ENCODE measurements at regions not wholly inside any gene's neighbourhood (a gene's known extent, or its start where the extent isn't known, plus 50 kb on each side); places are given as distances from the start of the nearest gene placed in this dataset.
"Not testable (repeated sequence)": the region's sequence is repeated elsewhere in the genome, so short reads cannot be mapped to it uniquely, and the experiment has no call there.

DNA sequence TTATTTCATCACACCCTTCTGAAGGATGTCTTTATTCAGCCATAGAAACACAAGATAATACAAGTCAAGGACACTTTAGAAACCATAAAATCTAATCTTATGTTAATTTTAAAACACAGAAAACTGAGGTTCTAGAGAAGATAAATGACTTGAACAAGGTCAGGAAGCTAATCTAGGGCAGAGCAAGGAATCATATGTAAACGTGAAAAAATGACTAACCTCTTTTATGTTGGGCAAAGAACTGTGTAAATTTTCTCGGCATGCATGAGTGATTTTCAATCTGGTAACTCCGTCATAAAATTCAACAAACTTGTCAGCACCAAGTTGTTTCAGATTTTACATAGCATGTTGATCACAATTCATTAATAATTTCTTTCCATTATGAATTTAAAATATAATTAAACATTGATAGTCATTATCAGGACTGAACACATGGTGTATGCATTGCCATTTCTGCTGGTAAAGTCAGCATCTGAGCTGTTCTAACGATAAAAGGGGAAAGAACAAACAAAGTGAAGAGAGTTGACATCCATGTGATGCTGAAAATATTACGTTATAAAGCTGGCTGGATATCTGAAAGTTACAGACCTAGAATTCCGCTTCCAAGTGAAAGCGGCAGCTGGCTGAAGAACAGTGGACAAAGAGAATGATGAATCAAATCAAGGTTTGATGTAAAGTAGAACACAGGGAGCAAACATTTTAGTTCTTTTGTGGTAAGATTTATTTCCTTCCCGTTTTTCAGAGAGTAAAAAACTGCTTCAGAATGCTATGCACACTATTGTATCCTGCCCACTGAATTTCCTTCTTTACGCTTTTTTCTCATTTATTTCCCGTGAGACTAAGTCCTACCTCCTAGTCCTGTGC is 1037.4 kb upstream of the TMPRSS15 start:
- no peak for DNase-seq

DNA sequence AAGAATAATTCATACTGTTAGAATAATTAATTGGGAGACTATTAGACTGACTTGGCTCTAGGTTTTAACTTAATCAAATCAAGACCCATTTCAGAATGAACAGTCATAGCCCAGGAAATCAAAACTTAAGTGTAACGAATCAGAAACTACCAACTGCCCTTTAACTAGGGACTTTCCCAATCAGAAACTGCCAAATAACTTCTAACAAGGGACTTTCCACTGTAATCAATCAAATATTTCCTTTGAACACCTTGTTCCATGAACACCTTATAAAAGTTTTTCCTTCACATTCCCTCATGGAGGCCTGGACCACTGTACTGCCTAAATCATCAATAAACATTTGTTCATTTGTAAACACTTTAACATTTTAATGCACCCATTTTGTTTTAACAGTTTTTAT is 1054.7 kb upstream of the TMPRSS15 start:
- no peak for DNase-seq

DNA sequence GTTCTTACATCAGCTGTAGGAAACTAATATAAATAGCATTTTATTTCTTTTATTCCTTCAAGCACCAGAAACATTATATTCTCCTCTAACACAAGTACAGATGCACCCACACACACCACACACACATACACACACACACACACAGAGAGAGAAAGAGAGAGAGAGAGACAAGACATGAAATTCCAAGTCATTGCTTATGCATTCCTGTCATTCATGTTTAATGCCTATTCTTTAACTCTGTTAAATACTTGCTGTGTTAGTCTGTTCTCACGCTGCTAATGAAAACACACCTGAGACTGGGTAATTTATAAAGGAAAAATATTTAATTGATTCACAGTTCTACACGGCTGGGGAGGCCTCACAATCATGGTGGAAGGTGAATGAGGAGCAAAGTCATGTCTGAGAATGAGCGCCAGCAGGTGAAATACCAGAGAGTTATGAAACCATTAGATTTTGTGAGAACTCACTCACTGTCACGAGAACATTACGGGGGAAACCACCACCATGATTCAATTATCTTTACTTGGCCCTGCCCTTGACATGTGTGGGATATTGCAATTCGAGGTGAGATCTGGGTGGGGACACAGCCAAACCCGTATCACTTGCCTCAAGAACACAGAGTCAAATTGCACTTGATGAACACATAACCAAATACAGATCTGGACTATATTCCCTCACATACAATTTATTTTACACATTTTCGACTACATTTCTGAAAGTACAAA is 1058.1 kb upstream of the TMPRSS15 start:
- no peak for DNase-seq

DNA sequence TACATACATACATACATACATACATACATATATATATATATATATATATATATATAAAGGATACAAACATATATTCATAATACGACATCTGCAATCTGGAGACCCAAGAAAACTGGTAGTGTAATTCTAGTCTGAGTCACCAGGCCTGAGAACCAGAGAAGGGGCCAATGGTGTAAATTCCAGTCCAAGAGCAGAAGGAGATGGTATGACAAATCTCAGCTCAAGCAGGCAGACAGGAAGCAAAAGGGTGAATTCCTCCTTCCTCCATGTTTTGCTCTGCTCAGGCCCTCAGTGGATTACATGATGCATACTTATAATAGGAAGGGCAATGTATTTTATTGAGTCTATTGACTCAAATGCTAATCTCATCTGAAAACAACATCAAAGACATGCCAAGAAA is 1060.4 kb upstream of the TMPRSS15 start:
- no peak for DNase-seq

DNA sequence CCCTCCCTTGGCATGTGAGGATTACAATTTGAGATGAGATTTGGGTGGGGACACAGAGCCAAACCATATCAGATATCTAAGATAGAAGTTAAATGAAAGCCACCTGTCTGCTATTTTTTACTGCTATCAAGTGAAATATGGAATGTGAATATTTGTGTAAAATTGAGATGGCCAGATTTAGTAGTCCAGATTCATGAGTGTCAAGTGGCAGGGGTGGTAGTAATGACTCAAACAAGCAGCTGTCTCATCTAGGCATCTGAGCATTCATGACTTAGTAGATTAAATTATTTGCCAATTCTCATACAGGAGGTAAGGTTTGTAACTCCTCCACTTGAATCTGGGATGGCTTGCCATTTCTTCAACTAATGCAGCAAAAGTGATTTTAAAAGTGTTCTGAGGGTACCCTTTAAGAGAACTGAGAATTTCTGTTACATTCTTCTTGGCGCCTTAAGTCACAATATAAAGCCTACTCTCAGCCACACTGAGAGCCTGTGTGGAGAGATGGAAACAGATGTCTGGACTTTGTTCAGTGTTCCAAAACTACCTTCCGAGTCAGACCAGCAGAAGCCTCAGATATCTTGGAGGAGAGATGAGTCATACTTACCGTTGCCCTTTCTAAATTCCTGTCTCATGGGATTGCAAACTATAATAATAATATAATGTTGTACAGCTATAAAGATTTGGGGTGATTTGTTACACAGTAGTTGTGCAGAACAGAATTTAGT is 1065.6 kb upstream of the TMPRSS15 start:
- DNase-seq, result no peak

DNA sequence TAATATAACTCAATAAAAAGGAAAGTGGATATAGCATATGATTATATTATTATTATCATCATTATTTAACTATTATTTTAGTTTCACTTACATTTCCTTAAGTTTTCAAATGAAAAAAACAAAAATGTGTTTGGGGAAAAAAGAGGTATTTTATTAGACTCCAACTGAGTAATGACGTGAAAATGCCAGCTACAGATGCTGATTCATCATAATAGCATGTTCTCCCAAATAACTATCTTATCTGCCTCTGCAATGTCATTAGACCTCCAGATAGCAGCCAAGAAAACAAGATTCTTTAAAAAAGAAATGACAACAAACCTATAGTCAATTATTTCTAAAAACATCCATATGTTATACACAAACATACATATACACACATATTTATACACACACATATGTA is 1071.9 kb upstream of the TMPRSS15 start:
- DNase-seq, result no peak

DNA sequence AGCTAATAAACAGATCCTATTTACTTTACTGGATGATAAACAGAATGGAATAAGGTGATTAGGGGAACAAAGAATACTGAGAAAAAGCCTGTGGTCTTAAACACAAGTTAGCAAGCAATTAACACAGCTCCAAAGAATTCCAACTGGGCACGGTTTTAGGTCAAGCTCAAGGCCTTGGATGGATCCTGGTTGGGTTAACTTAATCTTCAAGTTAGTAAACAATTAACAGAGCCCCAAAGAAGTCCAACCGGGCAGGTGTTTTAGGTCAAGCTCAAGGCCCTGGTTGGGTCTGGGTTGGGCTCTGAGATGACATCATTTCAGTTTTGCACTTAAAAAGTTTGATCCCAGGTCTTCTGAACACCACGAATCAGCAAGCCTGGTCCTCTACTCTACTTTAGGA is 1086.3 kb upstream of the TMPRSS15 start:
- DNase-seq, result no peak

DNA sequence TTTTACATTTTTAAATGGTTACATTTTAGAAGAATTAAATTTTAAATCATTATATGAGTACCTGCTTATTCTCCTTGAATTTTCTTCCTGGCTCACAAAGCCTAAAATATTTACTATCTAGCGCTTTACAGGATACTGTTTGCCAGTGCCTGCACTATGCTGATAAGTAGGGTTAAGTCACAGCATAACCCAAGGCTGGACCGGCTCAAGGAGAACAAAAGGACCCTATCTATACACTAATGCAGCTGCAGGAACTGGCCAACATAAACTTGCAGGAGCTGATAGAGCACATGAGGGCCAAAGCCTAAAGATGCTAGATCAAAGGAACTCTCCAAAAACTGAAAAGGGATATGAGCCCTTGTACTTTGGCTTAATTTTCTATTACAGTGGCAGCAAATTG is 1086.9 kb upstream of the TMPRSS15 start:
- DNase-seq, result no peak

DNA sequence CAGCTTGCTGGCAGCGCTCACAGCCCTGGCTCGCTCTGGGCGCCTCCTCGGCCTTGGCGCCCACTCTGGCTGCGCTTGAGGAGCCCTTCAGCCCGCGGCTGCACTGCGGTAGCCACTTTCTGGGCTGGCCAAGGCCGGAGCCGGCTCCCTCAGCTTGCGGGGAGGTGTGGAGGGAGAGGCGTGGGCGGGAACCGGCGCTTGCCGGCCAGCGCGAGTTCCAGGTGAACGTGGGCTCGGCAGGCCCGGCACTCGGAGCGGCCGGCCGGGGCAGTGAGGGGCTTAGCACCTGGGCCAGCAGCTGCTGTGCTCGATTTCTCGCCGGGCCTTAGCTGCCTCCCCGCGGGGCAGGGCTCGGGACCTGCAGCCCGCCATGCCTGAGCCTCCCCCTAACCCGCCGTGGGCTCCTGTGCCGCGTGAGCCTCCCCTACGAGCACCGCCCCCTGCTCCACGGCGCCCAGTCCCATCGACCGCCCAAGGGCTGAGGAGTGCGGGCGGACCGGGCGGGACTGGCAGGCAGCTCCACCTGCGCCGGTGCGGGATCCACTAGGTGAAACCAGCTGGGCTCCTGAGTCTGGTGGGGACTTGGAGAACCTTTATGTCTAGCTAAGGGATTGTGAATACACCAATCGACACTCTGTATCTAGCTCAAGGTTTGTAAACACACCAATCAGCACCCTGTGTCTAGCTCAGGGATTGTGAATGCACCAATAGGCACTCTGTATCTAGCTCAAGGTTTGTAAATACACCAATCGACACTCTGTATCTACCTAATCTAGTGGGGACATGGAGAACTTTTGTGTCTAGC is 1090.1 kb upstream of the TMPRSS15 start:
- DNase-seq, result not testable (repeated sequence)

DNA sequence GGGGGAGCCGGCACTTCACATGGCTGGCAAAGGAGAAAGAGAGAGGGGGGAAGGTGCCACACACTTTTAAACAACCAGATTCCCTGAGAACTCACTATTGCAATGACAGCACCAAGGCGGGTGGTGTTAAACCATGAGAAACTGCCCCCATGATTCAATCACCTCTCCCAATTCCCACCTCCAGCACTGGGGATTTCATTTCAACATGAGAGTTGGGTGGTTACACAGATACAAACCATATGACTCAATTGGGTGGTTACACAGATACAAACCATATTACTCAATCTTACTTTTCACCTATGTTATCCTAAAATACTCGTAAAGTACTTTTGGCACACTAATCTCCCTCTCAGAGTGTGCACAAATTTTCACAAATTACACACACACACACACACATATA is 1097.5 kb upstream of the TMPRSS15 start:
- DNase-seq, result no peak

DNA sequence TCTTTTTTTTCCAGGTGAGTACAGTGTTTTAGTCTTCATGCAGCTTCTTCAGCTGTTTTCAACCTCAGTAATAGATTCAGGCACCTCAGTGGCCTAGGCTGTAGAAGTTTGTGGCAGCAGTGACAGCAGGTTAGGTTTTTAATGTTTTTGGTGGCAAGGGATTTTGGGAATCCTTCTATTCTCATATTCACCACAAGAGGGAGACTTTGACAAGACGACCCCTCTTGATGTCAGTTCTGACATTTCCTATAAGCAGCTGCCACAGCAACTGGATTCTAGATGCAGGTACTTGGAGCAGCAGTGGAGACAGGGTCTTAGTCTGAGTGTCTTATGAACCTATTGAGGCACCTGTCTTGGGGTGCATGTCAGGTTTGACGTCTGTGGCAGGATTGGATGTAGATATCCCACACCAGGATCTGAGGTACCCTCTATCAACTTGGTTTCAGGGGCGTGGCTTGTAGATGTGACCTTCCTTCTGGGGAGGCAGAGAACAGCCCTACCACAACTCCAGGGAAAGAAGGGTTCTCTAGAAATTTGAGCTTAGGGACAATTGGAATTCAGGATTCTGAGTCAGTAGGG is 1104.2 kb upstream of the TMPRSS15 start:
- DNase-seq, result no peak

DNA sequence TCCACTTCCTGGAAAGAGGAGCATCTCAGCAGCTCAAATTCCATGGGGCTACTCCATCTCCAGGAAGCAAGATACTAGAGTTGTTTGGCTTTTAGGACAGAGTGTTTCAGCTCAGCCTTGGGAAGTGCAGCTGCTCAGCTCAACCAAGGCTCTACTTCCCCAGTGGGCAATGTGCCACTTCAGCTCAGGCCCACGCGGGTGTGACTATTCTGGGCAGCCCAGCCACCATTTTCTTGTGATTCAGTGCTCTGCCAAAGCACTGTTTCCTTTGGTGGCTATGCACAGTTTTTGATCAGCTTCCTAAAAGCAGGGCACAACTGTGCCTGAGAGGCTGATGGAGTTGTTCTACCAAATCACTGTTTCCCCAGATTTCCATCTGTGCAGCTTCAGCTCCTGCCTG is 1104.9 kb upstream of the TMPRSS15 start:
- no peak for DNase-seq

DNA sequence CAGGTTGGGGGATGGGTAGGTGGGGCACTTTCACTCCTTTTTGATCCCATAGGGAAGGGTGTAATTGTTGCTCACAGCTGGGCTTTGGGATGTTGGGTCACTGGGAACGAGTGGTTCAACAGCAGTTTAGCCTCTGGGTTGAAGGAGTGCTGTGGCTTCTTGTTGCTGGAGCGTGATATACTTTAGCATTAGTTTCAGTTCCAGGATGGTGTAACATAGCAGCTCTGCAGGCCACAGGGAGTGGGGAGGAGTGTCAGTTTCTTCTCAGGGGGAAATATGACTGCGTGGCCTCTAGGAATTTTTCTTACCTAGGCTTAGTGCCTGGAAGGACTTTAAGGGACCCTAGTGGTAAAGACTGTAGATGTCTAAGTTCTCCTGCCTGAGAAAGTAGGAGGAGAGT is 1105.3 kb upstream of the TMPRSS15 start:
- no peak for DNase-seq

DNA sequence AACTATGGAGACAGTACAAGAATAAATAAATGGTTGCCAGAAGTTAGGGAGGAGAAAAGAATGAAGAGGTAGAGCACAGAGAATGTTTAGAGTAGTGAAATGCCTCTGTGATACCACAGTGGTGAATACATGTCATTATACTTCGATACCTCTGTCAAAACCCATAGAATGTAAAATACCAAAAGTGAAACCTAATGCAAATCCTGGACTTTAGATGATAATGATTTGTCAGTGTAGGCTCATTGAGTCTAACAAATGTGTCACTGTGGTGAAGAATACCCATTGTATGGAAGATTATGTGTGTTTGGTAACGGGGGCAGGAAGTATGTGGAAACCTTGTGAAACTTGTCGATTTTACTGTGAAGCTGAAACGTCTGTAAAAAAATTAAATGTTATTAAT is 1106.5 kb upstream of the TMPRSS15 start:
- no peak for DNase-seq

DNA sequence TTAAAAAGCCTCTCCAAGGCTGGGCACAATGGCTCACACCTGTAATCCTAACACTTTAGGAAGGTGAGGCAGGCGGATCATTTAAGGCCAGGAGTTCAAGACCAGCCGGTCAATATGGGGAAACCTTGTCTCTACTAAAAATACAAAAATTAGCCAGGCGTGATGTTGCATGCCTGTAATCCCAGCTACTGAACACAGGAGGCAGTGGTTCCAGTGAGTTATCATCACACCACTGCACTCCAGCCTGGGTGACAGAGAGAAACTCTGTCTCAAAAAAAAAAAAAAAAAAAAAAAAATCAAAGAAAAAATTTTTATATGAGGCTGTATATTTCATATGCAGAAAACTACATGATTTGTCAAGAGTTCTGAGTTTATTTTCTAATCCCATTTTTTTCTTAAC is 1107.1 kb upstream of the TMPRSS15 start:
- no peak for DNase-seq

DNA sequence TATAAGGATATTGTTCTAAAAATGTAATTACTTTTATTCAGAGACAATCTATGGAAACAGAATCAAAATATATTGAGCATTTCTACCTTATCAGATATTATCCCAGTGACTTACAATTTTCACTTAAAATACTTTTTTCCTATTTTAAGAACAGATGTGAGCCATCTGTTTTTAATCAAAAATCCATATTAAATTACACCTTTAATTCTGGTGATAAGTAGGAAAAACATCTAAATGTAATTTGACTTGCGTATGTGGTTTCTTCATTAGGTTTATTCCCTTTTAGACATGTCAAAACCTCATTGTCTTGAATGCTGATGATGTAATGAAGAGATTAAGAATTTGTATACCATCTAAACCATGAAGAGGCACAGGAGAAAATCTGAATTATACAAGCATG is 1118.8 kb upstream of the TMPRSS15 start:
- no peak for DNase-seq

DNA sequence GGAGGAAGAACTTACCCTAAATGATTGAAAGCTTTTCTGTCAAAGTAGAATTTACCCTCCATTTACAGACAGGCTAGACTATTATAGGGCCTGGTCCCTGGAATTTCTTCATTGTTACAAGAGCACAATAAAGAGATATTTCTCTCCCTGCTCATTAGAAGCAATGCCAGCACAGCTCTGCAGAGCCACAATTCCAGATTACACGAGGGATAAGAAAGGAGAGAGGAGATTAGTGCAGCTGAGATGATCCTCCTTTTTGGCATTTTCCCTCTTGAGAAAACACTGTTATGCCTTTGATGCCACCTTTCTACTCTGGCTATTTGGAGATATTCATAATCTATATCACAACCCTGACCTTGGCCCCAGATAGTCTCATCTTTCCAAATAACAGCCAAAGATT is 1119.5 kb upstream of the TMPRSS15 start:
- no peak for DNase-seq

DNA sequence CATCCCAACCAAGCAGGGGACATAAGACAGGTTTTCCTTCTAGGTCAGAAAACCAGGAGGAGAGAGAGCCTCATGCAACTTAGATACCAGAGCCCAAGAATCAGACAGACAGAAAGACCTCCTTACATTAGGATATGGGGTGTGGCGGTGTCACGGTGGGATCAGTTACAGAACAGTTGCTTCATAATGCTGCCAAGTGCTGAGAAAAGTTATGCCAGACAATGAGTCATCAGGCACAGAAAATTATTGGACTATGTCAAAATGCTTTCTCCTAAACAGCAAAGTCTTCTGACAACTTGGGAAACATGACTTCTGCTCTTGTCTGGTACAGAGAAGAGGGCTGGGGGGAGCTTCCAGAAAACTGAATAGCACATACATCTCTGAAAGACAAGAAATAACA is 1120.2 kb upstream of the TMPRSS15 start:
- DNase-seq, result no peak

DNA sequence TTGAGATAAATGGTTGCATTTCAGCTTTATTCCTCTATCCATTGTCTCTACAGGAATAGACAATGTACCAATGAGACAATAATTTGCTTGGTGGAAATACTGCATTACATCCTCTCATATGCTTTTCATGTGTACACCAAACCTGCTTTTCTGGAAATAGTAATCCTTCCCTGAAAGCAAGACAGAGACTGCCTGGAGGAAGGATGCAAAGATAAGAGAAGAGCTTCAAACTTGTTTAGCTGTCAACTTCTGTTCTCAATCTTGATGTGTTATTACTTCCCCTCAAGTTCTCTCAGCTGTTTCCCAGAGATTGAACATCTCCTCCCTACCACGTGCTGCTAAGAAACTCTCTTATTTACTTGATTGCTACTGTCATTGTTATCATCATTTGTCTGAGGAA is 1125.4 kb upstream of the TMPRSS15 start:
- no peak for DNase-seq

DNA sequence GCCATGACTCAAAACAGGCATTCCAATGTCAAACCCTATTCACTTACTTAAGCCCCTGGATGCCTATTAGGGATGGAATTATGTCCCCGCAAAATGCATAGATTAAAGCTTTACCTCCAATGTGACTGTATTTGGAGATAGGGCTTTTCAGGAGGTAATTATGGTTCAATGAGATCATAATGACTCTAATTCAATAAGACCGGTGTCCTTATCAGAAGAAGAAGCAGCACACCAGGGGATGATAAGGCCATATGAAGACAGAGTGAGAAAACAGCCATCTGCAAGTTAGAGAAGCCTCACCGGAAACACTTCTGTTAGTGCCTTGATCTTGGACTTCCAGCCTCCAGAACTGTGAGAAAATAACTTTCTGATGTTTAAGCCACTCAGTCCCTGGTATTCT is 1131.8 kb upstream of the TMPRSS15 start:
- DNase-seq, result no peak

DNA sequence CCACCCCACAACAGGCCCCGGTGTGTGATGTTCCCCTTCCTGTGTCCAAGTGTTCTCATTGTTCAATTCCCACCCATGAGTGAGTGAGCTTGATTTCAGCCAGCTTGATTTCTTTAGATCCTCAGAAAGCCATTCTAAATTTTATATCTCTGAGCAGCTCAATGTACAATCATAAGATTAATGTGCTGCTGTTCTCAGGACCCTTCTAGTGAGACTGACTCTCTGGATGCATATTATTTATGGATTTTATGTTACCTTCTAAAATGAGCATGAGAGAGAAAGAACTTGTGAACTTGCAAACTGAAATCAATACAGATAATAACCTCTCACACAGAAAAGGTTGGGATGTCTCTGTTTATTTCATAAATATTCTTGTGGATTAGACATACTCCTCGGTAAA is 1133.5 kb upstream of the TMPRSS15 start:
- DNase-seq, result no peak

DNA sequence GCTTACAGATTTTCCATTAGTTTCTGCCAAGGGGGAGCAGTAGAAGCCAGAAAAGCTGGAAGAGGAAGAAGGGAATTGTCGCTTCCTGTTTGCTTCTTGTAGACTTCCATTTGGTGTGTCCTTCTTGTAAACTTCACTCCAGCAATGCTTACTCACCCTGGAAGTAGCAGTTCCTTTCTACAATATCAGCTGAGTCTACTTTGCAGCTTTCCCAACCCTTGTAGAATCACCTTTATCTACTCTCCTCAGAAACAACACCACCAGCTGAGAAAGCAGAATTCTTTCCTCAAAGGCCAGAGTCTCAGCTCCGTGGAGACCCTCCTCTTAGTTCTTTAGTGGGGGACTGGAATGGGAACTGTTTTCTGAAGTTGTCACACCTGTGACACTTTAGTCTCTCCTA is 1136.7 kb upstream of the TMPRSS15 start:
- no peak for DNase-seq

DNA sequence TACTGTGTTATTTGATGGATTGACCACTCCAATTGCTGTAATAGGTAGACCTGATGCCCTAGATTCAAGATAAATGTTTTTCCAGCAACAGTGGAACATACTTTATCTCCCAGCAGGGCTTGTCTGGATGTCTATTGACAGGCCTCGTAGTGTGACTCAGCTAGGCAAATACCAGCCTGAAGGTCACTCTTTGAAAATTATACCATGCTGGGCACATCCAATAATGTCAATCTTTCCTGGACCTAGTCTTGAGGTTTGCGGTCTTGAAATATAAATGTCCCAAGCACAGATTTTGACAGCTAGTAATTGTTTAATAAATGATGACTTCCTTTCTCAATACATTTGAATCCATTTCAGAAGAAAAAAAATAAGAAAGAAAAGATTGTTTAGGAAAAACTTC is 1138.0 kb upstream of the TMPRSS15 start:
- DNase-seq, result no peak
